AG04449 (cell line): ENCODE measurements at regions not wholly inside any gene's neighbourhood (a gene's known extent, or its start where the extent isn't known, plus 50 kb on each side); places are given as distances from the start of the nearest gene placed in this dataset.

Experiments
- CTCF ChIA-PET: fragments of 350-600 bp; formaldehyde crosslinking; extraction: SDS; loops from one replicate; lab custom pipeline; 2021; ENCODE audit warnings: antibody characterized with exemption; lab: Yijun Ruan, JAX
- POLR2A ChIA-PET: fragments of 400-600, 350-600 bp; formaldehyde crosslinking; extraction: SDS; loops from one replicate; lab custom pipeline; 2020; ENCODE audit warnings: antibody characterized with exemption, inconsistent platforms; lab: Yijun Ruan, JAX
- DNase-seq: peaks from one replicate; pipeline ENCODE4 v3.0.0-alpha.2; 2010; ENCODE audit warnings: low read depth, low spot score
- H3K4me3 ChIP-seq: 2 replicates; pipeline ENCODE4 v1.5.1; 2011; ENCODE audit warnings: low read depth, mild to moderate bottlenecking, control low read depth, low read length
- TF ChIP-seq, protein P1 (sequence below): IDR thresholded peaks from one replicate; pipeline ENCODE4 v1.5.1; 2011; ENCODE audit warnings: mild to moderate bottlenecking, moderate library complexity, low read length, control low read depth, inconsistent platforms; ENCODE audit not compliant: insufficient read depth; ENCODE audit errors: missing control alignments

DNA sequence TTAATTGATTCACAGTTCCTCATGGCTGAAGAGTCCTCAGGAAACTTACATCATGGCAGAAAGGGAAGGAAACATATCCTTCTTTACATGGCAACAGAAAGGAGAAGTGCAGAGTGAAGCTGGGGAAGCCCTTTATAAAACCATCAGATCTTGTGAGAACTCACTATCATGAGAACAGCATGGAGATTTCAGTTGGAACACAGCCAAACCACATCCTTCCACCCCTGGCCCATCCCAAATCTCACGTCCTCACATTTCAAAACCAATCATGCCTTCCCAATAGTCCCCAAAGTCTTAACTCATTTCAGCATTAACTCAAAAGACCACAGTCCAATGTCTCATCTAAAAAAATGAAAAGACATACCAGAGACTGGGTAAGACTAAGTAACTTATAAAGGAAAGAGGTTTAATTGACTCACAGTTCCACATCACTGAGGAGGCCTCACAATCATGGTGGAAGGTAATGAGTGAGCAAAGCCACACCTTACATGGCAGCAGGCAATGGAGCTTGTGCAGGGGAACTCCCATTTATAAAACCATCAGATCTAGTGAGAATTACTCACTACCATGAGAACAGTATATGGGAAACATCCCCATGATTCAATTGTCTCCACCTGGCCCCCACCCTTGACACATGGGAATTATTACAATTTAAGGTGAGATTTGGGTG, 105.2 kb downstream of the MRPL39 start:
- CTCF ChIA-PET, result no interaction called here
- no peak overlapping the region for H3K4me3 ChIP-seq
- POLR2A ChIA-PET, result no interaction called here
- TF ChIP-seq, protein P1, sequence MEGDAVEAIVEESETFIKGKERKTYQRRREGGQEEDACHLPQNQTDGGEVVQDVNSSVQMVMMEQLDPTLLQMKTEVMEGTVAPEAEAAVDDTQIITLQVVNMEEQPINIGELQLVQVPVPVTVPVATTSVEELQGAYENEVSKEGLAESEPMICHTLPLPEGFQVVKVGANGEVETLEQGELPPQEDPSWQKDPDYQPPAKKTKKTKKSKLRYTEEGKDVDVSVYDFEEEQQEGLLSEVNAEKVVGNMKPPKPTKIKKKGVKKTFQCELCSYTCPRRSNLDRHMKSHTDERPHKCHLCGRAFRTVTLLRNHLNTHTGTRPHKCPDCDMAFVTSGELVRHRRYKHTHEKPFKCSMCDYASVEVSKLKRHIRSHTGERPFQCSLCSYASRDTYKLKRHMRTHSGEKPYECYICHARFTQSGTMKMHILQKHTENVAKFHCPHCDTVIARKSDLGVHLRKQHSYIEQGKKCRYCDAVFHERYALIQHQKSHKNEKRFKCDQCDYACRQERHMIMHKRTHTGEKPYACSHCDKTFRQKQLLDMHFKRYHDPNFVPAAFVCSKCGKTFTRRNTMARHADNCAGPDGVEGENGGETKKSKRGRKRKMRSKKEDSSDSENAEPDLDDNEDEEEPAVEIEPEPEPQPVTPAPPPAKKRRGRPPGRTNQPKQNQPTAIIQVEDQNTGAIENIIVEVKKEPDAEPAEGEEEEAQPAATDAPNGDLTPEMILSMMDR, result no peak
- DNase-seq, result no peak

DNA sequence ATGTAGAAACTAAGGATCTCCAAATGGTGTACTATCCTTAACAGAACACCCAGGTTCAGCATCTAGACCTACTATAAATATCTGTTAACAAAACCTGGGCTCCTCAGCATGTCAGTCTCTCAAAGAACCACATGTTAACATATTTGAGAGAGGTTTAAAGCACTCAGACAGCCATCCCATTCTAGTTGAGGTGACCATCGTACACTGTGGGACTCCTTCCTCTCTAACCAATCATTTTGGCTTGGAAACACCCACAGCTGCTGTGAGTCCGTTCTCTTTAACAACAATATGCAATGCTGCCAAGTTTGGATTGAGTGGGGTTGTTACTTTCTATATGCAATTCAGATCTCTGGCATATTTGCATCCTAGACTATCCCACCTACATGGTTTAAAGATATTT, 105.8 kb downstream of the MRPL39 start:
- TF ChIP-seq, protein P1, result no peak
- ChIA-PET CTCF (no interaction called here), POLR2A (no interaction called here)
- no peak for DNase-seq
- H3K4me3 ChIP-seq, result no peak overlapping the region

DNA sequence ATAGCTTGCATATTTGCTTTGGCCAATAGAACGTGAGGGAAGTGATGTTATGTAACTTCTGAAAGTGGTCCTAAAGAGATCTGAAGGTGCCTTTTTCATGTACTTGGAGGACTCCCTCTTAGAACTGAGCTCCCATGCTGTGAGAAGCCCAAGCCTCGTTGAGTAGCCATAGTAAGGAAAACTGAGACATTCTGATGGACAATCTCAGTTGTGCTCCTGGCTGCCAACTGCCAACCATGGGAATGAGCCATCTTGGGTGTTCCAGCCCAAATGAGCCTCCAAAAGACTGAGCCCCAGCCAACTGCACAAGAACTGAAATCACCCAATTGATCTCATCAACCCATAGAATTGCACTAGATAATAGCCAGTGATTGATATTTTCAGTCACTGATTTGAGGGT, 106.7 kb downstream of the MRPL39 start:
- no peak overlapping the region for H3K4me3 ChIP-seq
- ChIA-PET CTCF (interaction anchor here (1.4 kb wide), 1 partner anchor 79 kb away, joined by 3 read pairs; no protein-coding TSS in a partner anchor), POLR2A (no interaction called here)
- TF ChIP-seq, protein P1, result no peak
- DNase-seq, result no peak

DNA sequence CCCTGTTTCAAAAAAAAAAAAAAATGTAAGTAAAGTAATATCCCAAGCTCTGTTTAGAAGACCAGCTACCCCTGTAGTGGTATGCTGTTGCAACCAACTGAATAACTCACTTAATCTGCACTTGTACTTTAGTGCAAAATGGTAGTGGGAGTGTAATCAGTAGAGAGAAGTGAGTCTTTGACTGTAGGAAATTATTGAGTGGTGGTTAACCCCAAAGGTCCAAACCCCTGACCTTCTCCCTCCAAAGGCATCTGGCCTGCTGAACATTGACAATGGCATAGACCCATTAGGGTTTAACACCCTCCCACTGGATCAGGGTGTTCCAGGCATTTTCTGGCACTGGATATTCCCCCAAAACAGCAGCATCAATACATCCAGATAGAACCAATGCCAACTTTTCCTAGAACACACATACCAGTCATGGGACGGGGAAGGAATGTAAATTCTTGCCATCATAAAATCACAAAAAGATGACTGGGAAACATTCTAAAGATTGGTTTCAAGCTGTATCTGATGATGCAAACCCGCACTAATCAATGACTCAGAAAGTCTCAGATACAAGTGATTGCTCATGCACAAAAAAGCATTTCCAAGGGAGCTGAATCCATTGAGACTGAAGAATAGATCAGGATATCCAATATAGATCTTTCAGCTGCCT, 110.3 kb downstream of the MRPL39 start:
- ChIA-PET POLR2A (interaction anchor here (0.9 kb wide), 1 partner anchor 23 kb away, joined by 3 read pairs; no protein-coding TSS in a partner anchor), CTCF (interaction anchor here (1.1 kb wide), 1 partner anchor 9 kb away, joined by 3 read pairs; no protein-coding TSS in a partner anchor)
- no peak overlapping the region for H3K4me3 ChIP-seq
- TF ChIP-seq, protein P1, result no peak
- DNase-seq, result peak; percentile 14

DNA sequence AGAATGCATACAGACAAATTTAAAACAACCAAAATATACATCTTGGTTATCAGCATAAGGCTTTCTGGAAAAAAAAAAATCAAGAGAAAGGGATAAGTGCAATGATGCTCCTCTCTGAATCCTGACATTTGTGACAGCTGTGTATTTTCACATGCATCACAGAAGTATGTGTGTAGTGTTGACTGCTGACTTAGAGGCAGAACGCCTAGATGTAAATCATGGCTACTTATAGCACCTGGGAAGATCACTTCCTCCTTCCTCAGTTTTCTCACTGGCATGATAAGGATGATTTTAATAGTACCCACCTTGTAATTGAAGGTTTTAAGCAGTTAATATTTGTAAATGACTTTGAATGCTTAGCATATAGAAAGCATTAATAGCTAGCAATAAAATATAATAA, 112.5 kb downstream of the MRPL39 start:
- no peak for DNase-seq
- H3K4me3 ChIP-seq, result no peak overlapping the region
- TF ChIP-seq, protein P1, result no peak
- ChIA-PET POLR2A (no interaction called here), CTCF (interaction anchor here (0.8 kb wide), 1 partner anchor 113 kb away, joined by 3 read pairs; no protein-coding TSS in a partner anchor)

DNA sequence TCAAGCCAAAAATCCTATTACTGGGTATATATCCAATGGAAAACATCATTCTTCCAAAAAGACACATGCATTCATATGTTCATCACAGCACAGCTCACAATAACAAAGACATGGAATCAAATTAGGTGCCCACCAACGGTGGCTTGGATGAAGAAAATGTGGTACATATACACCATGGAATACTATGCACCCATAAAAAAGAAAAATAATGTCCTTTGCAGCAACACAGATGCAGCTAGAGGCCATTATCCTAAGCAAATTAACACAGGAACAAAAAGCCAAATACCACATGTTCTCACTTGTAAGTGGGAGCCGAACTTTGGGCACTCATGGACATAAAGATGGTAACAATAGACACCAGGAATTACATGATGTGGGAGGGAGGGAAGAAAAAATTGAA, 113.6 kb downstream of the MRPL39 start:
- no peak overlapping the region for H3K4me3 ChIP-seq
- ChIA-PET POLR2A (no interaction called here), CTCF (no interaction called here)
- TF ChIP-seq, protein P1, result no peak
- no peak for DNase-seq
